ENCODE measurements at regions not wholly inside any gene's neighbourhood (a gene's known extent, or its start where the extent isn't known, plus 50 kb on each side); places are given as distances from the start of the nearest gene placed in this dataset.

DNA sequence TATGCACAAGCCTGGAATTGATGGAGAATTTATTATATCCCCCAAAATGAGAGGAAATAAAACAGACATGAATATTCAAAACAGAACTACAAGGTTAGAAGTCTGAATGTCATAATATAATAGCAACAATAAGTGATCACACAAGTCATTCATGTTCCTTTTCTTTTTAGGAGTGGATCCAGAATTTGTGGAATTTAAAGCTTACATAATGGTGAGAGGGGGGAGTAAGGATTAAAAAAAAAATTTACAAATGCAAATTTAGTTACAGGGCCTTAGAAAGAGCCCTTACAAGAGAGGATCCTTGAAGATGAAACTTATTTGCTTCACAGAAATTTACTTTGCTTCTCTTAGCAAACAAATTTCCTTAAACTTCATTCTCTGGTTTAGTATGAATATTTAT is 716.1 kb upstream of the CXADR start:
- Mint-ChIP-seq H3K27me3 (ENCODE audit: unreplicated experiment) (no peaks in the 10 kb centered on the region), H3K9me3 (ENCODE audit: unreplicated experiment) (no peaks in the 10 kb centered on the region), H3K4me3 (ENCODE audit: unreplicated experiment) (no peak overlapping the region), H3K4me1 (ENCODE audit: low read depth, unreplicated experiment) (no peaks in the 10 kb centered on the region), H3K27ac (ENCODE audit: unreplicated experiment) (no peak overlapping the region), H3K36me3 (ENCODE audit: unreplicated experiment) (no peaks in the 10 kb centered on the region)
- TF ChIP-seq, protein P1, sequence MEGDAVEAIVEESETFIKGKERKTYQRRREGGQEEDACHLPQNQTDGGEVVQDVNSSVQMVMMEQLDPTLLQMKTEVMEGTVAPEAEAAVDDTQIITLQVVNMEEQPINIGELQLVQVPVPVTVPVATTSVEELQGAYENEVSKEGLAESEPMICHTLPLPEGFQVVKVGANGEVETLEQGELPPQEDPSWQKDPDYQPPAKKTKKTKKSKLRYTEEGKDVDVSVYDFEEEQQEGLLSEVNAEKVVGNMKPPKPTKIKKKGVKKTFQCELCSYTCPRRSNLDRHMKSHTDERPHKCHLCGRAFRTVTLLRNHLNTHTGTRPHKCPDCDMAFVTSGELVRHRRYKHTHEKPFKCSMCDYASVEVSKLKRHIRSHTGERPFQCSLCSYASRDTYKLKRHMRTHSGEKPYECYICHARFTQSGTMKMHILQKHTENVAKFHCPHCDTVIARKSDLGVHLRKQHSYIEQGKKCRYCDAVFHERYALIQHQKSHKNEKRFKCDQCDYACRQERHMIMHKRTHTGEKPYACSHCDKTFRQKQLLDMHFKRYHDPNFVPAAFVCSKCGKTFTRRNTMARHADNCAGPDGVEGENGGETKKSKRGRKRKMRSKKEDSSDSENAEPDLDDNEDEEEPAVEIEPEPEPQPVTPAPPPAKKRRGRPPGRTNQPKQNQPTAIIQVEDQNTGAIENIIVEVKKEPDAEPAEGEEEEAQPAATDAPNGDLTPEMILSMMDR (IDR thresholded peaks at IDR 0.05; ENCODE audit: partially characterized antibody, unreplicated experiment) = no peak
- no peak for DNase-seq

DNA sequence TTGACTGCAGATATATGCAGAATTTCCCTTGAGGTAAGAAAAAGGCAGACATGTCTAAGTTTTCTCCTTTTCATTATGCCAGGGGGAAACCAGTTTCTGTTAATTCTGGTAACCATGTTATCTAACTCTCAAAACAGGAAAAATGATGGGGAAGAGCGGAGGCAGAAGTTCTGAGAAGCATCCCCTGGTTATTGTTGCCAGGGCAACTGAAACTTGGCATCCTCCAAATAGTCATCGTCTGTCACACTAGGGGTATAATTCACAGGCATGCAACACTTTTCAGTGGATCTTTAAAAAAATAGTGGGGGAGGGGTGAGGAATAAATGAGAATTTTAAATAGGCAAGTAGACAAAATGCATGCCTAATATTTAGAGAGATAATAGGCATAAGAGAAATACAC is 715.3 kb upstream of the CXADR start:
- DNase-seq = no peak
- no peaks in the 10 kb centered on the region for H3K36me3 Mint-ChIP-seq (ENCODE audit: unreplicated experiment)
- no peaks in the 10 kb centered on the region for H3K9me3 Mint-ChIP-seq (ENCODE audit: unreplicated experiment)
- H3K27ac Mint-ChIP-seq (ENCODE audit: unreplicated experiment) = no peak overlapping the region
- TF ChIP-seq, protein P1 (IDR thresholded peaks at IDR 0.05; ENCODE audit: partially characterized antibody, unreplicated experiment) = no peak
- H3K4me1 Mint-ChIP-seq (ENCODE audit: low read depth, unreplicated experiment) = no peaks in the 10 kb centered on the region
- no peaks in the 10 kb centered on the region for H3K27me3 Mint-ChIP-seq (ENCODE audit: unreplicated experiment)
- H3K4me3 Mint-ChIP-seq (ENCODE audit: unreplicated experiment) = no peak overlapping the region

DNA sequence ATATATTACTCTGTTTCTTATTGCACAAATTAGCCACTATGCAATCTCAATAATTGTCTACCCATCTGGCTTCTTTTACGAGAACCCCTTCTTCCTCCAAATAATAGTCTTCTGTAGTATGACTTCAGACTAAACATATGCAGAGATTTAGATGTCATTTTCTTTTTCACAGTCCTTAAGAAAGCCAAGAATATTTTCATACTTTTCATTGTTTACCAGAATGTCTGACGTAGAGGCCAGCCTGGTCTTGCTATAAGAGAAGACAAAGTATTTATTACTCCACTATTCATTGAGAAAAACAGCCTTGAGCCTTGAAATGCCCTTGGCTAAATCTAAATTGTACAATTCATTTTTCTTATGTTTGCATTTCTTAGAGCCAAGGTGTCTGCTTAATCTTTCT is 714.9 kb upstream of the CXADR start:
- Mint-ChIP-seq H3K27me3 (ENCODE audit: unreplicated experiment) (no peaks in the 10 kb centered on the region), H3K4me3 (ENCODE audit: unreplicated experiment) (no peak overlapping the region), H3K9me3 (ENCODE audit: unreplicated experiment) (no peaks in the 10 kb centered on the region), H3K27ac (ENCODE audit: unreplicated experiment) (no peak overlapping the region), H3K36me3 (ENCODE audit: unreplicated experiment) (no peaks in the 10 kb centered on the region), H3K4me1 (ENCODE audit: low read depth, unreplicated experiment) (no peaks in the 10 kb centered on the region)
- no peak for DNase-seq
- TF ChIP-seq, protein P1 (IDR thresholded peaks at IDR 0.05; ENCODE audit: partially characterized antibody, unreplicated experiment) = no peak

DNA sequence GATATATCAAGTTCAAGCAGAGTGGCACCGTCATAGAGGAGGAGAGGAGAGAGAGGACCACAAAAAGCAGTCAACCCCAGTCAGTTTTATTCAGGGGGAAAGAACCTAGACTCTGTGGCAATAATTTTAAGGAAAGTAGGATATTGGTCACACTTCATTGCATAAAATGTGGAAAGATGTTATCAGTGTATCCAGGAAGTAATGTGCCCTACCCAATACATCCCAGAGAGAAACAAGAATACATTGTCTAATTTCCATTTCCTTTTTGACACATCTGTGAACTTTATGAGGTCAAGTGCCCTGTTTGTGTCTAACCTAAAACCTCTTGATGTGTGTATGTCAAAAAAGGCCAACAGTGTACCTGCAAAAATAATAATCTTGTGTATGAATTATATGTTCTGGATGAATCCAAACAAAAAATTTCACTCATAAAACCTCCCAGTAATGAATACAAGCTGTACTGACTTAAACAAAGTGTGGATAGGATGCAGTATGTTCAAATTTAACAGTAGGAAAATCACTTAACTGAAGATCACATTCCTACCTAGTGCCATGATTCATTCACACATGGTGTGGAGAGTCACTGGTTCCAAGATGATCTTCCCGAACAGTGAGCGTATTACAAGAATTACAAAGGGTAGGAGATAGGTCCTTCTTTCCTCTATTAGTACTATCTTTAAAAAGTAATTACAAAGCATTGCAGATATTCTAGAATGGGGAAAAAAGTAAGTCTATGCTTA is 712.1 kb upstream of the CXADR start:
- no peaks in the 10 kb centered on the region for H3K4me1 Mint-ChIP-seq (ENCODE audit: low read depth, unreplicated experiment)
- TF ChIP-seq, protein P1 (IDR thresholded peaks at IDR 0.05; ENCODE audit: partially characterized antibody, unreplicated experiment) = no peak
- no peaks in the 10 kb centered on the region for H3K9me3 Mint-ChIP-seq (ENCODE audit: unreplicated experiment)
- no peak for DNase-seq
- H3K4me3 Mint-ChIP-seq (ENCODE audit: unreplicated experiment) = no peak overlapping the region
- peaks cover 11% of the 10 kb centered on the region for H3K36me3 Mint-ChIP-seq (ENCODE audit: unreplicated experiment)
- H3K27me3 Mint-ChIP-seq (ENCODE audit: unreplicated experiment) = no peaks in the 10 kb centered on the region
- H3K27ac Mint-ChIP-seq (ENCODE audit: unreplicated experiment) = no peak overlapping the region

DNA sequence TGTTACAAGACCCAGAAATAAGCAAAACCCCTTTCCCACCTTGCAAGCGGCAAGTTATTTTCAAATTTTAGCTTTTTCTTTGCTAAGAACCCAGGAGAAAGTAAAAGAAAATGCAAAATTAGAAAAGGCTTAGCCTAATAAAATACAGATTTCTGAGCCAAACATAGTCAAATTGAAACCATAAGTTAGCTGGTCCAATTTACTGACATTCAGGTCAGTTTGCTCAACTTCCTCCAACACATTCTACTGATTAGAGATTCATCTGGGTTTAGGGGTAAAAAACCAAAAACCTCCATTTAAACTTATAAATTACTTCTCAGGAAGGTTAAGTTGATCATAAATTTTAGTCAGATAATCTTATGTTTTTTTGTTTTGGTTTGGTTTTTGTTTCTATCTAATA is 701.8 kb upstream of the CXADR start:
- Mint-ChIP-seq H3K9me3 (ENCODE audit: unreplicated experiment) (no peaks in the 10 kb centered on the region), H3K27me3 (ENCODE audit: unreplicated experiment) (no peaks in the 10 kb centered on the region), H3K4me3 (ENCODE audit: unreplicated experiment) (no peak overlapping the region), H3K36me3 (ENCODE audit: unreplicated experiment) (no peaks in the 10 kb centered on the region), H3K27ac (ENCODE audit: unreplicated experiment) (no peak overlapping the region), H3K4me1 (ENCODE audit: low read depth, unreplicated experiment) (no peaks in the 10 kb centered on the region)
- TF ChIP-seq, protein P1 (IDR thresholded peaks at IDR 0.05; ENCODE audit: partially characterized antibody, unreplicated experiment) = no peak
- DNase-seq = no peak

Measured in glutamatergic neuron (in vitro differentiated cells).